HG02610 (cell line): ENCODE measurements at regions not wholly inside any gene's neighbourhood (a gene's known extent, or its start where the extent isn't known, plus 50 kb on each side); places are given as distances from the start of the nearest gene placed in this dataset.
"Not testable (repeated sequence)": the region's sequence is repeated elsewhere in the genome, so short reads cannot be mapped to it uniquely, and the experiment has no call there.

Source experiments
- ATAC-seq: cut with Tn5 transposase; IDR thresholded peaks from one replicate; pipeline ENCODE4 v1.9.1; 2021; ENCODE audit warnings: mild to moderate bottlenecking, moderate library complexity; ENCODE audit not compliant: unreplicated experiment

DNA sequence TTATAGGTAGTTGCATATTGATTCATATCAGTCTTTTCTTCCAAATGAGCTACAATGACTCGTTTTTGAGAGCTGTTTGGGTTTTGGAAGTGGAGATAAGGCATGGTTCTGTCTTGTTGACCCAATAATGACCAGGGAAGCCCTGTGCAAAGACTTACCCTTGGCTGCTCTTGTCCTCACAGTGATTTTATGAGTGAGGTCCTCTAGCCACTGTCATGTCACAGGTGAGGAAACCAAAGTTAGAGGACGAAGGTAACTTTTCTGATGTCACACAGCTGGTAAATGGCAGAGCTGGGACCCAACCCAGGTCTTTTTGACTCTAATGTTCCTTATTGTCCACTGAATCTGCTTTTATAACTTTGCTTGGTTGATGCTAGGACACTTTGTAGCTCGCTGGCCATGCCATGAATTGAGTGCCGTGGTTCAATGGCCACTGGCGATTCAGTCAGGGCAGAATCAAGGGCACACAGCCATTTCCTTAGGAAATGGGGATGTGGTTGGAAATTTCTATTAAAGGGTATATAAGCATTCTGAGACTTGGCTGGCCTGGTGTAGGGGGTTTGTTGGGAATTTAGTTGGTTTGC lies 249.1 kb downstream of the GOLGA6L6 start:
- ATAC-seq: not testable (repeated sequence)

DNA sequence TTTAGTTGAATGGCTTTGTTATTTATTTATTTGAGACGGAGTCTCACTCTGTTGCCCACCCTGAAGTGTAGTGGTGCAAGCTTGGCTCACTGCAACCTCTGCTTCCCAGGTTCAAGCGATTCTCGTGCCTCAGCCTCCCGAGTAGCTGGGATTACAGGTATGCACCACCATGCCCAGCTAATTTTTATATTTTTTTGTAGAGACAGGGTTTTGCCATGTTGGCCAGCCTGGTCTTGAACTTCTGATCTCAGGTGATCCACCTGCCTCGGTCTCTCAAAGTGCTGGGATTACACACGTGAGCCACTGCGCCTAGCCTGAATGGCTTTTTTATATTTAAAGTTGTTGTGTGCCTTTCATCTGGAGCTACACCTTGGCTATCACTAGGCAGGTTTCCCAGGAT lies 250.0 kb downstream of the GOLGA6L6 start:
- not testable (repeated sequence) for ATAC-seq

DNA sequence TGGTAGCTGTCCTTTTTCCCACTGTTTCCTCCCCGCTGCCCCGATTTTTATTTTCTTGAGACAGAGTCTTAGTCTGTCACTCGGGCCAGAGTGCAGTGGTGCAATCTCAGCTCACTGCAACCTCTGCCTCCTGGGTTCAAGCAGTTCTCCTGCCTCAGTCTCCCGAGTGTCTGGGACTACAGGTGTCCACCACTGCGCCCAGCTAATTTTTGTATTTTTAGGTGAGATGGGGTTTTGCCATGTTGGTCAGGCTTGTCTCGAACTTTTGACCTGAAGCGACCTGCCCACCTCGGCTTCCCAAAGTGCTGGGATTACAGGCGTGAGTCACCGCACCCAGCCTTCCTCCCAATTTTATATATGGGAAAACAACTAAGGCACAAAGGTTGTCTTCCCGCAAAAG lies 251.0 kb downstream of the GOLGA6L6 start:
- not testable (repeated sequence) for ATAC-seq

DNA sequence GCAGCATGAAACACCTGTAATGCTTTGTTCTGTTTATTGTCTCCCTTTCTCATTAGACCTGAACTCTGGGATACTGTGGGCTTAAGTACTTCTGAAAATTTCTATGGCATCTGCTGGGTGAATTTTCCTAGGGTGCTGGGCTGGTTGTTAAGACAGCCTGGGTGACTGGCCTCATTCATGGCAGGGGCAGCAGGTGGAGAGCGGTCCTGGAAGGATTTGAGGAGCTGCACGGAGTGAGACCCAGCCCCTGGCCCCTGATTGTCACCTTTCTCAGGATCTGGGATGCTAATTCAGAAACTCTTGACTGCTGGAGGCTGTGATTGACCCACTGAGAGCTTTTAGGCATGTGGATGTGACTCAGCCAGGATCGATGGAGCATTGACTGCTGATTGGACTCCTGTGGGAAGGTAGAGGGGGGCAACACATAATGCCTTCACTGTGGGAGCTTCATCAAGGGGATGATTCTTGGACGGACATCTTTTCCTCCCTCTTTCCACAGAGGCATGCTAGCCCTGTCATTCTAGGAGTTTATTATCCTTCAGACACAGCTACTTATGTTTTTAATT lies 252.0 kb downstream of the GOLGA6L6 start:
- not testable (repeated sequence) for ATAC-seq

DNA sequence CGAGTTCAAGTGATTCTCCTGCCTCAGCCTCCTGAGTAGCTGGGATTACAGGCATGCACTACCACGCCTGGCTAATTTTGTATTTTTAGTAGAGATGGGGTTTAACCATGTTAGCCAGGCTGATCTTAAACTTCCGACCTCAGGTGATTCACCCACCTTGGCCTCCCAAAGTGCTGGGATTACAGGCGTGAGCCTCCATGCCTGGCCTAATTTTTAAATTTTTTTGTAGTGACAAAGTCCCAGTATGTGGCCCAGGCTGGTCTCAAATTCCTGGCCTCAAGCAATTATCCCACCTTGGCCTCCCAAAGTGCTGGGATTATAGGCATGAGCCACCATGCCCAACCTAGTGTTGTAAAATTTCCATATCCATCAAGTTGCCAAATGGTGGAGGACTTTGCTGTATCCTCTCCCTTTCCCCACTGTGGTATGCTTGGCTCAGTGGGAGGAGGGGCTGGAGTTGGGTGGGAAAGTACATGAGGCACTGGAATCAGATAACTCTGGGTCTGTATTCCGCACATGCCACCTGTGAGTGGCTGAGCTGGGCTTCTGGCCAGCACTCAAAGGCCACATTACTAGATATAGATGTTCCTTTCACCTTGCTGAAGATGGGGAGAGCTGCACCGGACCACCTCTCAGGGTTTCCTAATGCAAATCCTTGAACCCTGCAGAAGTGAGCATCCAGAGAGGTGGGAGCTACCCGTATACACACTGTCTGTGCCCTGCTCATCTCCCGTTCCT lies 252.6 kb downstream of the GOLGA6L6 start:
- not testable (repeated sequence) for ATAC-seq

DNA sequence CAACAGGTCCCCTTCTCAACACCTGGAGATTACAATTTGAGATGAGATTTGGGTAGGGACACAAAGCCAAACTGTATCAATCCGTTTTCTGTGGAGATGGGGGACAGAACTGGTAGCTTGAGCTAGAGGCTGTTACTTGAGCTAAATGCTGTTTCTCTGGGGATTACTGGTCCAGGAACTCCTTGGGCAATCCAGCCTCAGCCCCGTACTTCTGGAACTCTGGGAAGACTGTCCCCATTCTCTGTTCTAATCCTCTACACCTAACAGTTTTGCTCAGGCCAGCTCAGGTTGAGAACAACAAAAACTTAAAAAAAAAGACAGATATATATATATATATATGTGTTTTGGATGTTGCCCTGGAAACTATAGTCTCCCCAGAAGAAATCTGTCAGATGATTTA lies 255.0 kb downstream of the GOLGA6L6 start:
- not testable (repeated sequence) for ATAC-seq

DNA sequence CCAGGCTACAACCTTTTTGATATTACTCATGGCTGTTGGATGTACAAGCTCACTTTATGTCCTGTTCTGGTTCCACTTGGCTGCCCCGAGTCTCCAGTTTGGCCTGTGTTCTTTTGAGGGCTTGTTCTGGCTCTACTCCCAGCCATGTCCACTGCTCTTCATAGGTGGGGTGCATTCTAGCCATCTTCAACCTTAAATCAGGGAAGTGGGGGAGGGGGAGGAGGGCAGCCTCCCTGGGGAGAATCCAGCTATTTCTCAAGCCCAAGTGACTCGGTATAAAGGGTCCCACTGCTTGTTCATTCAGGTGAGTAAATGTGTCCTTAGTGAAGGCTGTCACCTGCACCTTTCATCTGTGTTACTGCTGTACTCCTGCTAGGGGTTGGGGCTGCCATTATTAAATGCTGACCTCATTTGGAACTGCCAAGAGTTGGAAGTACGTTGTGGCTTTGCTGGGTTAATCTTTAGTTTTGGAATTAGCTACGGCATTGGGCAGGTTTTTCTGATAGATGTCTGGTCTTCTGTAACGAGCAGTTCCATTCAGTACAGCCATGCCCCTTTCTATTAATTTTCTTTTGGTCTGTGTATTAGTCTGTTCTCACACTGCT lies 255.8 kb downstream of the GOLGA6L6 start:
- not testable (repeated sequence) for ATAC-seq

DNA sequence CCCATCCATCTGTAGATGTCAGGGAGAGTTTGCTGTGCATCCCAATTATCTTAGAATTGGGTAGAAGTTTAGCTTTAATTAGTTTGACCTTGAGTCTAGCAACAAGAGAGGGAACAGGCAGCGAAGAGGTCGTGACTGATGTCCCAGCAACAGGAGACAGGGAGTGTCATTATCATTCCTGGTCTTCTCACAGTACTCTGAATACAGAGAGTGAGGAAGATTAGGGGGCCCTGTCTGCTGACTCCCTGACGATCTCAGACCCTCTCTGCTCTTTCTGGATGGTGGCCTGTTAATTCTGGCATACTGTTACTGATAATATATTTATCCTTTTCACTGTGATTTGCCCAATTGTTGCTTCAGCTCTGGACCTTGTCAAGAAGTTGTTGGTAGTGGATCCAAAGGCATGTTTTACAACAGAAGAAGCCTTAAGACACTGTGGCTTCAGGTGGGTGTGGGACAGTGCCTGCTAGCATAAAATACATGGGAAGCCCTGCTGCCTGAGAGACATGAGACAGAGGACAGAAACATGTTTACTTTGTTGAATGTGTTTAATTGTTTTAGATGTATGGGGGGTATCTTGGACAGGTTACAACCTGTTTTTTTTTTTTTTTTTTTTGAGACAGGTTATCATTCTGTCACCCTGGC lies 256.6 kb downstream of the GOLGA6L6 start:
- not testable (repeated sequence) for ATAC-seq

DNA sequence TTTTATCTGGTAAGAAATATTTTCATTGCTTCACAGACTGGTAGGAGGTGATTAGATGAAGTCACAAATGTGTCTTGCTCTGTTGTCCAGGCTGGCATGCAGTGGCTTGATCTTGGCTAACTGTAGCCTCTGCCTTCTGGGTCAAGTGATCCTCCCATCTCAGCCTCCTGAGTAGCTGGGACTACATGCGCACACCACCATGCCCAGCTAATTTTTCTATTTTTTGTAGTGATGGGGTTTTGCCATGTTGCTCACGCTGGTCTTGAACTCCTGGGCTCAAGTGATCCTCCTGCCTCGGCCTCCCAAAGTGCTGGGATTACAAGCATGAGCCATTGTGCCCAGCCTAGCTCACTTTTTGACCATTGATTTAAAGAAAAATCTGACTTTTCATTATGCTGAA lies 257.9 kb downstream of the GOLGA6L6 start:
- ATAC-seq: not testable (repeated sequence)

DNA sequence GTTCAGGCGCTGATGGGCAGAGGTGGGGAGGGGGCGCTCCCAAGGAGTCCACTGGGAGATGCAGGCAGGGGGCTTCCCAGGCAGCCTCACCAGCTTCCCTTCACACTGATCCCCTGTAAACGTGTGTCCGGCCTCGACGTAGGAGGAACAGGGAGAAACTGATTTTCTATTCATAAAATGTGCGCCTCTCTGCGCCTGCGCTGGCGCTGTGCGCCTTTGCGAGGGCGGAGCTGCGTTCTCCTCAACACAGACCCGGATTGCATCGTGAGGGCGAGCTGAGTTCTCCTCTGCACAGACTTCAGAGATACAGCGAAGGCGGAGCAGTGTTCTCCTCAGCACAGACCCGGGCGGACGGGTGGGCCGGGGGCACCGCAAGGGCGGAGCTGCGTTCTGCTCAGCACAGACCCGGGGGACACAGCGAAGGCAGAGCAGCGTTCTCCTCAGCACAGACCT lies 259.1 kb downstream of the GOLGA6L6 start:
- not testable (repeated sequence) for ATAC-seq

DNA sequence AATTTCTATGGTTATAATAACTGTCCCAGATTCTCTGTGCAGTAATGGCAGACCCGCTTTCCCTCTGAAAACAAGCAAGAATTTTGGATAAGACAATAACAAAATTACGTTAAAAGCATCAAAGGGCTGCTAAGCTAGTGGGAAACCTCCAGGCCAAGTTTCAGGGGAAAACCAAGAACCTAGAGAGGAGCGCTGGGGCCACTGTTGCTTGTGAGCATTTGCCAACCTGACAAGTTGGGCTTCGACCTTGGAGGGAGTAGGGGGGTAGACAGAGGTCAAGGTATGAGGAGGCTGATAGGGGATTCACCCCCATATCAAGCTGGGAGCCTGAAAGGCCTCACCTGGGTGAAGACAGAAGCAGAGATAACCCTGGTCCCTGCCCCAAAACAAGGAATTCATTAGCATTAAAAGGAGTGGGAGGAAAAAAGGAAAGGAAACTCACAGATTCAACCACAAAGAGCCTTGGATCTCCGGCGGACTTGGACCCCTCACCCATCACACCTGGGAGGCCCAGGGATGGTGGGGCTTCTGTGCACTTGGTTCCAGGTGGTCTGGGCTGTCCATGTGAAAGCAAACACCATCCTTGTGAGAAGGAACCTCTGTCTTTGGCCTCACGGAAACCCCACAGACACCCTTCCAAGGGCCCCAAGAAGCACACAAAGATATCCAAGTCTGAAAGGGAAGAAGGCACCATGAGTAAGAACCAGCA lies 259.9 kb downstream of the GOLGA6L6 start:
- ATAC-seq: not testable (repeated sequence)

DNA sequence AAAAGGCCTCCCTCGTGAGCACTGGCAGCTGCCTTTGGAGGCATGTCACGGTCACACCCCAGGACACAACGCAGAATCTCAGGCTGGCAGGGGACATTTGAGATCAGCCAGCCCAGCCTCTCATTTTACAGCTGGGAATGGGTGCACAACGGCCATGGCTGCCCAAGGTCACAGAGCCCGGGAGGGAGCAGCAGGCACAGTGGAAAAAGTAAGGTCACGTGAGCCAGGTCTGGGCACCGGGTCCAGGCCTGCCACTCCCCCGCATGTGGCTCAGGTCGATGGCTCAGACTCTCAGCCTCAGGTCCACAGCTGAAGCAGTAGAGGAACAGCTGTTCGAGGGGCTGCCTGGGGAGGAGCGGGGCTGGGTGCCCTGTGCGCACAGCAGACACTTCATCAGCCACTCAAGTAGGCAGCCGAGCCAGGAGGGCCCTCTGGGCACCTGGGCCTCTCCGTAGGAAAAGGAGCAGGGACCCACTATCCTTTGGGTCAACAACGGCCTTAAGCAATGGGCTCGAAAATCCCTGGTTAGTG lies 260.6 kb downstream of the GOLGA6L6 start:
- no peak for ATAC-seq

DNA sequence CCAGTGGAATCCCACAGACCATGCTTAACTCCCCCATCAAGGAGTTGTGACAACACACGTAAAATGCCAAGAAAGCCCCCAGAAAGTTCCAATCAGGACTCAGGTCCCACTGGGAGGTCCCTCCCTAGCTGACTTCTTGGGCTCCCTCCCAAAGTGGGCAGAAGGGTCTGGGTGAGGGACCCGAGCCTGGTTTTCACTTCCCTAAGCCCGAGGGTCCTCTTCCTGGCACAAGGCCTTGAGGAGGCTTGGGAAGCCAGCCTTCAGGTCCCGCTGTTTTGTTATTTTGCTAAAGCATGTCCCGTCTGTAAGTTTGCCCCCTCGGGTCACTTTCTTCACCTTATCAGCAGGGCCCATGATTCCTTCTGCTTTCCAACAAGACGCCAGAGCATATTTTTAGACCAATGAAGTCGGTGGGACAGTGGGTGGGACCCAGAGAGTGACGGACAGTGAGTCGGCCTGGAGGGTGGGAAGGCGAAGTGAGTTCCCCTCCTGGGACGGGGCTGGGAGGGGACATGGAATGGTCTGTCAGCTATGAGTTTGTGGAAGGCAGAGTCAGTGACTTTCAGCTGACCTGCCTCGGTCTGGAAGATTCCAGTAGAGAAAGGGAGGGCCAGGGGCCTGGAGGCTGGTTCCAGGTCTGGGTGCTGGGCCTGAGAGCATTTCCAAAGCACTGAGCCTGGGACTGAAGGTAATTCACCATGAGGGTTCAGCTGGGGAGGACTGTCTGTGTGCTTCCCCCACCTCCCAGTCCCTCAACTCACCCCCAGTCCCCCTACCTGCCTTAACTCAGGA lies 261.3 kb downstream of the GOLGA6L6 start:
- ATAC-seq: not testable (repeated sequence)

DNA sequence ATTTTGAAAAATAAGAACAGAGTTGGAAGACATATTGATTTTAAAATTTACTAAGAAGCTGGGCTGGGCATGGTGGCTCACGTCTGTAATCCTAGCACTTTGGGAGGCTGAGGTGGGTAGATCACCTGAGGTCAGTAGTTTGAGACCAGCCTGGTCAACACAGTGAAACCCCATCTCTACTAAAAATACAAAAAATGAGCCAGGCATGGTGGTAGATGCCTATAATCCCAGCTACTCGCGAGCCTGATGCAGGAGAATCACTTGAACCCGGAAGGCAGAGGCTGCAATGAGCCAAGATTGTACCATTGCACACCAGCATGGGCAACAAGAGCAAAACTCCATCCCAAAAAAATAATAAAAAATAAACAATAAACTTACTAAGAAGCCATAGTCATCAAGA lies 262.5 kb downstream of the GOLGA6L6 start:
- ATAC-seq: not testable (repeated sequence)

DNA sequence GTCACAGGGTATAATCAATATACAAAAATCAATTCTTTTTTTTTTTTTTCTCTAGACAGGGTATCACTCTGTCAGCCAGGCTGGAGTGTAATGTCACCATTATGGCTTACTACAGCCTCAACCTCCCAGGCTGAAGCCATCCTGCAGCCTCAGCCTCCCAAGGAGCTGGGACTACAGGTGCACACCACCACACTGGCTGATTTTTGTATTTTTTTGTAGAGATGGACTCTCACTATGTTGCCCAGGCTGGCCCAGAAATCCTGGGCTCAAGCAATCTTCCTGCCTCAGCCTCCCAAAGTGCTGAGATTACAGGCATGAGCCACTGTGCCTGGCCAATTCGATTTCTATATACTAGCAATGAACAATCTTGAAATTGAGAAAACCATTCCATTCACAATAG lies 263.2 kb downstream of the GOLGA6L6 start:
- not testable (repeated sequence) for ATAC-seq

DNA sequence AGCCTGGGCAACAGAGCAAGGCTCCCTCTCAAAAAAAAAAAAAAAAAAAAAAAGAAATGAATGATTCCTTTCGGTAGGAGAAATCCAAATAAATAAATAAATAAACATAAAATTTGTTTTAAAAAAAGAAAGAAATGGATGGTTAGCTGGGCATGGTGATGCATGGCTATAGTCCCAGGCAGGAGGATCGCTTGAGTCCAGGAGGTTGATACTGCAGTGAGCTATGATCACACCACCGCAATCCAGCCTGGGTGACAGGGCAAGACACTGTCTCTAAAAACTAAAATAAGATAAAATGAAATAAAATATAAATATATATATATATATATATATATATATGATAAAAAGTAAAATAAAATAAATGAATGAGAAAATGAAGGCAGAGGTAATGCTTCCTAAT lies 264.1 kb downstream of the GOLGA6L6 start:
- ATAC-seq: not testable (repeated sequence)

DNA sequence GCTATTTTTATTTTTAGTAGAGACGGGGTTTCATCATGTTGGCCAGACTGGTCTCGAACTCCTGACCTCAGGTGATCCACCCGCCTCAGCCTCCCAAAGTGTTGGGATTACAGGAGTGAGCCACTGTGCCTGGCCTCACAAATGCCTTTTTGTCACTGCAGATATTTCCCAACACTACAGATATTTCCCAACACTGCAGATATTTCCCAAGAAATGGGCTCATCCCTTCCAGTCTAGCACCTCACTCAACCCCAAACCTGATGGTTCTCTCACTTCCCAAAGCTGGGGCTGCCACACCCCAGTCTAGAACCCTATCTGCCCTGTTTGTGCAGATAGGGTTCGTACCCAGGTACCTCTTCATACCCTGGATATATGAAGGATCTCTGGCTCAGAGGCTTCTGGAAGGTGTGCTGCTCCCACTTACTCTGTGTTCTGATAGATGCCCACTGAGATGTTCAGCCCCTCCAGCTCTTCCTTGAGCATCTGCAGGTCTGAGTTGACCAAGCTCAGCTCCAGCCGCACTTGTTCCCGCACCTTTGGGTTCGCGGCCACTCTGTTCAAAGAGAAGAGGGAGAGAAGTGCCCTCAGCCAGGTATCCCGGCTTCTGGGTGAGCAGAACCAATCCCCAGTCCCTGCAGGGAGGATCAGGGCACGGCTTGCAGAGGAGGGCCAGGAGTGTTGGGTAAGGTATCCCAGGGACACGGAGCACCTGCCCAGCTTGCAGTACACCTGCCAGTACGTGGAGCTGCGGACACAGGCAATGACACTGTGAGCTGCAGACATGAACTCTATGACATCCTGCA lies 265.1 kb downstream of the GOLGA6L6 start:
- not testable (repeated sequence) for ATAC-seq

DNA sequence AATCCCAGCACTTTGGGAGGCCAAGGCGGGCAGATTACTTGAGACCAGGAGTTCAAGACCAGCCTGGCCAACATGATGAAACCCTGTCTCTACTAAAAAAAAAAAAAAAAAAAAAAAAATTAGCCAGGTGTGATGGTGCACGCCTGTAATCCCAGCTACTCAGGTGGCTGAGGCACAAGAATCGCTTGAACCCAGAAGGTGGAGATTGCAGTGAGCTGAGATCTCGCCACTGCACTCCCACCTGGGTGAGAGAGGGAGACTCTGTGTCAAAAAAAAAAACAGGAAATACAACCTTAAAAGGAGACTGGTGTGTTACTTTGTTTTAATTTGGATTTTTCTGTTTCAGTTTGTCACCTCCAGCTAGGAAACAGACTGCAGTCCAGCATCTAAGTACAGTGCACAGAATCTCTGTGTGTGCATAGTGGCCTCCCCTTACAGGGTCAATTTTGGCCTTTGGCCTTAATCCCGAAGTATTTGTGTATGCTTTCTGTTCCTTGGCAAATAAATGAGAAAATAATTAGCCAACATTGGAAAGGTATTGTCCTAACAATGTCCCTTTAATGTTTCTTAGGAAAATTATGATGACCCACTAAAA lies 266.1 kb downstream of the GOLGA6L6 start:
- not testable (repeated sequence) for ATAC-seq
